HEK293 (cell line): ENCODE measurements at regions not wholly inside any gene's neighbourhood (a gene's known extent, or its start where the extent isn't known, plus 50 kb on each side); places are given as distances from the start of the nearest gene placed in this dataset.

Experiments
- GLI2 ChIP-seq: fragments of 450-650 bp; formaldehyde crosslinking; IDR thresholded peaks from 2 replicates; pipeline ENCODE4; 2017; ENCODE audit warnings: missing biosample characterization, missing genetic modification characterization, low read depth, borderline replicate concordance
- RBAK ChIP-seq: fragments of 450-650 bp; formaldehyde crosslinking; IDR thresholded peaks from 2 replicates; pipeline ENCODE4 v1.5.1; 2016; ENCODE audit warnings: missing biosample characterization, missing genetic modification characterization
- SP2 ChIP-seq: fragments of 450-650 bp; formaldehyde crosslinking; IDR thresholded peaks from 2 replicates; pipeline ENCODE4 v1.5.1; 2016; ENCODE audit warnings: missing biosample characterization, missing genetic modification characterization
- SP3 ChIP-seq: fragments of 450-650 bp; formaldehyde crosslinking; IDR thresholded peaks from 2 replicates; pipeline ENCODE4 v1.5.1; 2016; ENCODE audit warnings: missing biosample characterization, missing genetic modification characterization
- ZNF274 ChIP-seq, 2 experiments: fragments of 200-500 bp in 1 of 2; fragments of 450-650 bp in 1 of 2; sonication (Bioruptor generic) in 1 of 2; formaldehyde crosslinking in 1 of 2; IDR thresholded peaks; 2 replicates each; pipeline versions ENCODE4 v1.5.1 to v1.6.1; 2014 to 2016; ENCODE audit warnings: borderline replicate concordance in 1 of 2, inconsistent platforms in 1 of 2, low read length in 1 of 2, missing biosample characterization in 1 of 2, missing genetic modification characterization in 1 of 2
- ZNF37A ChIP-seq: fragments of 450-650 bp; IDR thresholded peaks from 2 replicates; pipeline ENCODE4 v1.5.1; 2018; ENCODE audit warnings: missing biosample characterization, missing genetic modification characterization
- ZNF501 ChIP-seq: fragments of 450-650 bp; formaldehyde crosslinking; IDR thresholded peaks from 2 replicates; pipeline ENCODE4 v1.5.1; 2016; ENCODE audit warnings: missing biosample characterization, missing genetic modification characterization
- ZNF521 ChIP-seq: fragments of 450-650 bp; formaldehyde crosslinking; IDR thresholded peaks from 2 replicates; pipeline ENCODE4 v1.5.1; 2017; ENCODE audit warnings: missing biosample characterization, mild to moderate bottlenecking, missing genetic modification characterization
- ZNF571 ChIP-seq: fragments of 450-650 bp; formaldehyde crosslinking; IDR thresholded peaks from 2 replicates; pipeline ENCODE4 v1.5.0; 2017; ENCODE audit warnings: missing biosample characterization, missing genetic modification characterization
- TF ChIP-seq, protein P1 (sequence below): fragments of 450-650 bp; formaldehyde crosslinking; IDR thresholded peaks from 2 replicates; pipeline ENCODE4 v1.5.1; 2016; ENCODE audit warnings: missing biosample characterization, missing genetic modification characterization
- TF ChIP-seq, protein P2 (sequence below): fragments of 450-650 bp; formaldehyde crosslinking; IDR thresholded peaks from 2 replicates; pipeline ENCODE4 v1.5.1; 2016; ENCODE audit warnings: missing biosample characterization, missing genetic modification characterization, borderline replicate concordance
- TF ChIP-seq, protein P3 (sequence below): fragments of 450-650 bp; formaldehyde crosslinking; IDR thresholded peaks from 2 replicates; pipeline ENCODE4 v1.5.1; 2016; ENCODE audit warnings: missing biosample characterization, missing genetic modification characterization
- TF ChIP-seq, protein P4 (sequence below): fragments of 450-650 bp; formaldehyde crosslinking; optimal IDR thresholded peaks from 2 replicates; pipeline ENCODE3; 2016; ENCODE audit warnings: missing biosample characterization, mild to moderate bottlenecking, missing genetic modification characterization
- TF ChIP-seq, protein P5 (sequence below): fragments of 450-650 bp; formaldehyde crosslinking; IDR thresholded peaks from 2 replicates; pipeline ENCODE4; 2016; ENCODE audit warnings: missing biosample characterization, missing genetic modification characterization

DNA sequence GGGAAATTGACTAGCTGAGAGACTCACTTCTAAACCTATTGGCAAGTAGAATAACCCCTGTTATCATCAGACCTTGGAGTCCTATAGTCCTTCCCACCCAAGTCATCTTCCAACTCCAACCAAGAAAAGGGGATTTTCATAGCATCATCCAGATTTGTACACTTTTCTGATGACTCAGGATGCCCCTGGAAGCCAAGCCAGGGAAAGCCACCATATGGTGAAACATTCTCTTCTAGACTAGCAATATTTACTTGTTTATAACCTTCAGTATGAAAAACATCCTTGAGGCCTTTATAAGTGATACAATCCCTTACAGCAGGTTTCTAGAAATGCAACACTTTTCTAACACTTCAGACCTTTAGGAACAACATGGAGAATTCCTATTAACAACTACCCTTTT, 618.8 kb upstream of the CDH11 start:
- TF ChIP-seq SP2 (tag by site-specific recombination) (no peak), GLI2 (tag by site-specific recombination) (no peak), SP3 (no peak), ZNF501 (tag by site-specific recombination) (no peak), ZNF37A (no peak), ZNF274 (IDR thresholded peaks at IDR 0.05; ENCODE audit: low read length) (no peak), ZNF274 (tag by site-specific recombination; IDR thresholded peaks at IDR 0.05; ENCODE audit: borderline replicate concordance) (no peak), RBAK (tag by site-specific recombination) (no peak), ZNF571 (no peak), ZNF521 (tag by site-specific recombination) (no peak)
- TF ChIP-seq, protein P1, sequence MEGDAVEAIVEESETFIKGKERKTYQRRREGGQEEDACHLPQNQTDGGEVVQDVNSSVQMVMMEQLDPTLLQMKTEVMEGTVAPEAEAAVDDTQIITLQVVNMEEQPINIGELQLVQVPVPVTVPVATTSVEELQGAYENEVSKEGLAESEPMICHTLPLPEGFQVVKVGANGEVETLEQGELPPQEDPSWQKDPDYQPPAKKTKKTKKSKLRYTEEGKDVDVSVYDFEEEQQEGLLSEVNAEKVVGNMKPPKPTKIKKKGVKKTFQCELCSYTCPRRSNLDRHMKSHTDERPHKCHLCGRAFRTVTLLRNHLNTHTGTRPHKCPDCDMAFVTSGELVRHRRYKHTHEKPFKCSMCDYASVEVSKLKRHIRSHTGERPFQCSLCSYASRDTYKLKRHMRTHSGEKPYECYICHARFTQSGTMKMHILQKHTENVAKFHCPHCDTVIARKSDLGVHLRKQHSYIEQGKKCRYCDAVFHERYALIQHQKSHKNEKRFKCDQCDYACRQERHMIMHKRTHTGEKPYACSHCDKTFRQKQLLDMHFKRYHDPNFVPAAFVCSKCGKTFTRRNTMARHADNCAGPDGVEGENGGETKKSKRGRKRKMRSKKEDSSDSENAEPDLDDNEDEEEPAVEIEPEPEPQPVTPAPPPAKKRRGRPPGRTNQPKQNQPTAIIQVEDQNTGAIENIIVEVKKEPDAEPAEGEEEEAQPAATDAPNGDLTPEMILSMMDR (tag by site-specific recombination), result no peak
- TF ChIP-seq, protein P2, sequence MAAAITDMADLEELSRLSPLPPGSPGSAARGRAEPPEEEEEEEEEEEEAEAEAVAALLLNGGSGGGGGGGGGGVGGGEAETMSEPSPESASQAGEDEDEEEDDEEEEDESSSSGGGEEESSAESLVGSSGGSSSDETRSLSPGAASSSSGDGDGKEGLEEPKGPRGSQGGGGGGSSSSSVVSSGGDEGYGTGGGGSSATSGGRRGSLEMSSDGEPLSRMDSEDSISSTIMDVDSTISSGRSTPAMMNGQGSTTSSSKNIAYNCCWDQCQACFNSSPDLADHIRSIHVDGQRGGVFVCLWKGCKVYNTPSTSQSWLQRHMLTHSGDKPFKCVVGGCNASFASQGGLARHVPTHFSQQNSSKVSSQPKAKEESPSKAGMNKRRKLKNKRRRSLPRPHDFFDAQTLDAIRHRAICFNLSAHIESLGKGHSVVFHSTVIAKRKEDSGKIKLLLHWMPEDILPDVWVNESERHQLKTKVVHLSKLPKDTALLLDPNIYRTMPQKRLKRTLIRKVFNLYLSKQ (tag by site-specific recombination), result no peak
- TF ChIP-seq, protein P3, sequence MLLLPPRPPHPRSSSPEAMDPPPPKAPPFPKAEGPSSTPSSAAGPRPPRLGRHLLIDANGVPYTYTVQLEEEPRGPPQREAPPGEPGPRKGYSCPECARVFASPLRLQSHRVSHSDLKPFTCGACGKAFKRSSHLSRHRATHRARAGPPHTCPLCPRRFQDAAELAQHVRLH (tag by site-specific recombination), result no peak
- TF ChIP-seq, protein P4, sequence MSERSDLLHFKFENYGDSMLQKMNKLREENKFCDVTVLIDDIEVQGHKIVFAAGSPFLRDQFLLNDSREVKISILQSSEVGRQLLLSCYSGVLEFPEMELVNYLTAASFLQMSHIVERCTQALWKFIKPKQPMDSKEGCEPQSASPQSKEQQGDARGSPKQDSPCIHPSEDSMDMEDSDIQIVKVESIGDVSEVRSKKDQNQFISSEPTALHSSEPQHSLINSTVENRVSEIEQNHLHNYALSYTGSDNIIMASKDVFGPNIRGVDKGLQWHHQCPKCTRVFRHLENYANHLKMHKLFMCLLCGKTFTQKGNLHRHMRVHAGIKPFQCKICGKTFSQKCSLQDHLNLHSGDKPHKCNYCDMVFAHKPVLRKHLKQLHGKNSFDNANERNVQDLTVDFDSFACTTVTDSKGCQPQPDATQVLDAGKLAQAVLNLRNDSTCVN (tag by site-specific recombination), result no peak
- TF ChIP-seq, protein P5, sequence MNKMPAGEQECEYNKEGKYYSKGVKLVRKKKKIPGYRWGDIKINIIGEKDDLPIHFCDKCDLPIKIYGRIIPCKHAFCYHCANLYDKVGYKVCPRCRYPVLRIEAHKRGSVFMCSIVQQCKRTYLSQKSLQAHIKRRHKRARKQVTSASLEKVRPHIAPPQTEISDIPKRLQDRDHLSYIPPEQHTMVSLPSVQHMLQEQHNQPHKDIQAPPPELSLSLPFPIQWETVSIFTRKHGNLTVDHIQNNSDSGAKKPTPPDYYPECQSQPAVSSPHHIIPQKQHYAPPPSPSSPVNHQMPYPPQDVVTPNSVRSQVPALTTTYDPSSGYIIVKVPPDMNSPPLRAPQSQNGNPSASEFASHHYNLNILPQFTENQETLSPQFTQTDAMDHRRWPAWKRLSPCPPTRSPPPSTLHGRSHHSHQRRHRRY (tag by site-specific recombination), result no peak
